ENCODE measurements at regions not wholly inside any gene's neighbourhood (a gene's known extent, or its start where the extent isn't known, plus 50 kb on each side); places are given as distances from the start of the nearest gene placed in this dataset.

DNA sequence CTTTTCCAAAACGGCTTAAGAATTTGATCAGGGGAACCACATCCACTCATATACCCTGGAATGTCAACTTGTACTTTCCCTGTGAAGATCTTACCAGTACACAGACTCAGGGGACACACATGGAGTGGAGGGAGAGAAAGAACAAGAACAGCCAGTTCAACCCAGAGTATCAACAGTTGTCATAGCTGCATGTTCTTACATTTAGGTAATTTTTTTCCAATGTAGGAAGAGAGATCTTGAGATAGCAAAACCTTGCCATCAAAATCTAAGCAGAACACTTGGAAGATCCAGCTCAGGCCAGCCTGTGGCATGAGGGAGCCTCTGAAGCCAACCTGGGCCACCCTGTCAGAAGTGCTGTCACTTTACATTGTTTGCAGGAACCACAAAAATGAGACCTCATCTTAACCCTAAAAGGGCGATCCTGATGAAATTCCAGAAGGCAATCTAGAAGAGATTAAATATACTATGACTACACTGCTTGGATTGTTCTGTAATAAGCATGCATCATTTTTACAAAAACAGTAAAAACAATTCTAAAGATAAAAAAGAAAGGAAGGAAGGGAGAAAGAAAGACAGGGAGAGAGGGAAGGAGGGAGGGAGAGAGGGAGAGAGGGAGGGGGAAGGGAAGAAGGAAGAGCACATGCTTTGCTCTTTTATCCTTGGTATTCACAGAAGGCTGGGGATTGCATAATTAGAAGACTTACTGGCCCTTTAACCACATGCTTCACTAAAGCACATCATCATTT, 124.7 kb upstream of the TCF21 start:
- no peak for TF ChIP-seq SUZ12 (IDR thresholded peaks at IDR 0.05; ENCODE audit: extremely low read depth, insufficient read depth, insufficient read length)
- no peak for TF ChIP-seq ZNF274 (IDR thresholded peaks at IDR 0.05; ENCODE audit: low read depth, low read length)
- TF ChIP-seq YY1 (IDR thresholded peaks at IDR 0.05; ENCODE audit: insufficient read depth, insufficient read length): no peak
